ENCODE measurements at regions not wholly inside any gene's neighbourhood (a gene's known extent, or its start where the extent isn't known, plus 50 kb on each side); places are given as distances from the start of the nearest gene placed in this dataset.

DNA sequence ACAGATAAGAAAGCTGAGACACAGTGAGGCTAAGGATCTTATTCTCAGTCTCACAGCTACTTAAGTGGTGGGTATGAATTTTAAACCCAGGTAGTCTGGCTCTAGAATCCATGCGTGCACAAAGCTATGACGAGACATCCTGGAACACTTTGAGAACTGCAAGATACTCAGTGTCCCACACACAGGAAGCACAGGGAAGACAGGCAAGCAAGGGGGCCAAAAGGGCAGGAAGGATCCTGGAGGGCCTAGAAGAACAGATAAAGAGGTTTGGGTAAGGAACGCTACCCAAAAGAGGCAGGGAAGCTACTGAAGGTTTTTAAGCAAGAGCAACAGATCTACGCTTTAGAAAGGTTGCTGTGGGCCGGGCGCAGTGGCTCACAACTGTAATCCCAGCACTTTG, 99.1 kb upstream of the HES1 start:
- no peaks in the 10 kb centered on the region for H3K9me3 ChIP-seq (ENCODE audit: insufficient read depth in 2 of 2, low read depth in 1 of 2, low read length in 1 of 2)
- H2BK120ac ChIP-seq (replicated peaks; ENCODE audit: low read depth, low read length): no peak overlapping the region
- H4K8ac ChIP-seq (ENCODE audit: extremely low read depth, insufficient read depth, low read length): no peak overlapping the region
- no peak overlapping the region for H3K9ac ChIP-seq (replicated peaks in 1 of 4; ENCODE audit: extremely low read depth in 1 of 4, low read depth in 3 of 4, low read length in 3 of 4)
- peaks cover 0 to 12% (median 8%) of the 10 kb centered on the region in 4 experiments for H3K4me1 ChIP-seq (replicated peaks in 1 of 4; ENCODE audit: control insufficient read depth in 3 of 4, insufficient read depth in 4 of 4, low read length in 3 of 4)
- no peak overlapping the region for H2BK20ac ChIP-seq (ENCODE audit: low read length)
- H3K27ac ChIP-seq (ENCODE audit: low read depth, low read length): no peak overlapping the region
- H2AFZ ChIP-seq (ENCODE audit: low read length): no peak overlapping the region
- 90% methylated on average over 6 of the region's 6 CpGs; no CpG with 5 or more reads in 1 of the 2 experiments for WGBS, 2 experiments (ENCODE audit: extremely low coverage in 1 of 2, insufficient coverage in 1 of 2, insufficient read length in 1 of 2, insufficient replicate concordance in 2 of 2, low coverage in 1 of 2, low lambda C conversion rate in 2 of 2, missing lambda C conversion rate in 1 of 2)
- H3K79me2 ChIP-seq (ENCODE audit: control insufficient read depth in 1 of 2, insufficient read depth in 2 of 2, low read length in 2 of 2): no peaks in the 10 kb centered on the region
- no peak overlapping the region for H3K56ac ChIP-seq (replicated peaks; ENCODE audit: insufficient read length, low read depth, low read length)
- H3K27me3 ChIP-seq (replicated peaks in 1 of 4; ENCODE audit: control insufficient read depth in 3 of 4, extremely low read depth in 1 of 4, insufficient read depth in 3 of 4, low read length in 3 of 4): no peaks in the 10 kb centered on the region; a peak in 2 of 7 replicates
- H2BK12ac ChIP-seq (ENCODE audit: low read depth, low read length): no peak overlapping the region
- H2BK15ac ChIP-seq (ENCODE audit: low read length): no peak overlapping the region
- H2AK5ac ChIP-seq (ENCODE audit: low read depth, low read length): no peak overlapping the region
- TF ChIP-seq CBX5 (IDR thresholded peaks at IDR 0.05; ENCODE audit: low read depth, low read length) (no peak), ZNF274 (IDR thresholded peaks at IDR 0.05; ENCODE audit: borderline replicate concordance, extremely low read depth, low read length) (no peak), HDAC2 (IDR thresholded peaks at IDR 0.05; ENCODE audit: borderline replicate concordance in 1 of 2, low read depth in 2 of 2, low read length in 2 of 2) (no peak), POLR2AphosphoS5 (IDR thresholded peaks at IDR 0.05; ENCODE audit: low read depth, low read length) (no peak), TBP (IDR thresholded peaks at IDR 0.05; ENCODE audit: low read depth, low read length) (no peak), BACH1 (IDR thresholded peaks at IDR 0.05; ENCODE audit: low read length) (no peak), JUND (IDR thresholded peaks at IDR 0.05; ENCODE audit: low read length) (no peak), SUZ12 (IDR thresholded peaks at IDR 0.05; ENCODE audit: low read length) (no peak)
- H3K36me3 ChIP-seq (ENCODE audit: control insufficient read depth in 2 of 4, insufficient read depth in 4 of 4, low read length in 3 of 4): no peaks in the 10 kb centered on the region
- no peak overlapping the region for H2BK5ac ChIP-seq (ENCODE audit: low read depth, low read length)
- FAIRE-seq: no peak
- H4K20me1 ChIP-seq (replicated peaks in 1 of 2; ENCODE audit: control insufficient read depth in 1 of 2, insufficient read depth in 2 of 2, low read length in 2 of 2): no peaks in the 10 kb centered on the region
- no peak for DNase-seq (ENCODE audit: low read depth in 1 of 2, low spot score in 2 of 2)
- no peak overlapping the region for H3K14ac ChIP-seq (ENCODE audit: insufficient read length)
- ChIA-PET POLR2A (ENCODE audit: partially characterized antibody) (no interaction called here), CTCF (ENCODE audit: partially characterized antibody) (interaction anchor here (0.7 to 1.8 kb wide), 3 partner anchors 28 to 278 kb away, joined by 3 to 5 read pairs (median 4); no protein-coding TSS in a partner anchor)
- H3K23me2 ChIP-seq (ENCODE audit: low read depth, low read length): no peaks in the 10 kb centered on the region
- no peak overlapping the region for H3K4ac ChIP-seq (replicated peaks; ENCODE audit: insufficient read length, low read depth, low read length)
- H3K4me2 ChIP-seq (ENCODE audit: insufficient read depth in 1 of 2, low read depth in 2 of 2, low read length in 2 of 2): no peak overlapping the region
- no peak overlapping the region for H4K5ac ChIP-seq (ENCODE audit: insufficient read length, low read depth, low read length)
- H3K18ac ChIP-seq (ENCODE audit: extremely low read depth, low read length): no peak overlapping the region
- no peak overlapping the region for H4K91ac ChIP-seq (replicated peaks; ENCODE audit: insufficient read length, low read length)
- H3K23ac ChIP-seq (ENCODE audit: insufficient read length): no peak overlapping the region
- no peaks in the 10 kb centered on the region for H3K79me1 ChIP-seq (ENCODE audit: low read depth, low read length)
- no peak overlapping the region for H3K4me3 ChIP-seq (ENCODE audit: extremely low read depth in 1 of 4, insufficient read depth in 2 of 4, low read depth in 3 of 4, low read length in 4 of 4)

Data from H1 (cell line).